ENCODE measurements at regions not wholly inside any gene's neighbourhood (a gene's known extent, or its start where the extent isn't known, plus 50 kb on each side); places are given as distances from the start of the nearest gene placed in this dataset.
A peak's percentile ranks its signal among the peaks of the same experiment; 100 is the strongest.

GRCh38 chr2:212712991-212713390 is 174.4 kb upstream of the ERBB4 start:
- H4K20me1 ChIP-seq (ENCODE audit: control insufficient read depth, insufficient read depth): no peaks in the 10 kb centered on the region
- WGBS (ENCODE audit: insufficient coverage, insufficient replicate concordance, low lambda C conversion rate, missing lambda C conversion rate): 50% methylated on average over 1 of the region's 1 CpG
- no peak for ATAC-seq
- intact Hi-C loops (cut with micrococcal nuclease; ENCODE audit: unreplicated experiment) (no loop called here), in situ Hi-C loops (cut with MboI) (no loop called here)
- no peak overlapping the region for H3K4me3 ChIP-seq
- ChIA-PET CTCF (interaction anchor here (1.2 kb wide), 1 partner anchor 29 kb away, joined by 4 read pairs; no protein-coding TSS in a partner anchor), RAD21 (ENCODE audit: unreplicated experiment) (no interaction called here), POLR2A (no interaction called here), SMC1A (ENCODE audit: uncharacterized antibody, unreplicated experiment) (no interaction called here)
- no peaks in the 10 kb centered on the region; the same call in 2 of the 3 replicates for H3K9me3 ChIP-seq (replicated peaks; ENCODE audit: control insufficient read depth, insufficient read depth, low read length)
- H3K9ac ChIP-seq (ENCODE audit: control insufficient read depth, insufficient read depth, low read length): no peak overlapping the region
- H3K4me1 ChIP-seq (ENCODE audit: control insufficient read depth, insufficient read depth, low read length): no peaks in the 10 kb centered on the region
- TF ChIP-seq HDGF (IDR thresholded peaks at IDR 0.05) (no peak), PKNOX1 (IDR thresholded peaks at IDR 0.05) (no peak), RAD51 (IDR thresholded peaks at IDR 0.05) (no peak), TCF3 (IDR thresholded peaks at IDR 0.05; ENCODE audit: borderline replicate concordance, insufficient read depth, low read depth, low read length) (no peak), SIN3A (IDR thresholded peaks at IDR 0.05; ENCODE audit: low read depth, low read length) (no peak)
- no peak overlapping the region for H3K4me2 ChIP-seq (ENCODE audit: control insufficient read depth, insufficient read depth)
- H3K36me3 ChIP-seq (ENCODE audit: control insufficient read depth in 2 of 2, insufficient read depth in 2 of 2, low read length in 1 of 2): no peaks in the 10 kb centered on the region
- no peaks in the 10 kb centered on the region for H3K27me3 ChIP-seq (replicated peaks in 1 of 2; ENCODE audit: control insufficient read depth in 2 of 2, insufficient read depth in 2 of 2, low read length in 1 of 2)
- peak; percentile 64 for FAIRE-seq
- no peaks in the 10 kb centered on the region for H3K79me2 ChIP-seq (ENCODE audit: control insufficient read depth, insufficient read depth, low read length)
- no peak overlapping the region for H2AFZ ChIP-seq (ENCODE audit: control insufficient read depth, low read depth, low read length)
- H3K27ac ChIP-seq (ENCODE audit: control insufficient read depth, insufficient read depth): no peak overlapping the region
- no TSS peak for BruUV-seq (replicated peaks)
- no peak for DNase-seq (ENCODE audit: low read depth, low spot score)

GRCh38 chr2:212712466-212712865 is 173.9 kb upstream of the ERBB4 start:
- SMC1A ChIA-PET (ENCODE audit: uncharacterized antibody, unreplicated experiment): no interaction called here
- CTCF ChIA-PET: interaction anchor here (1.0 to 1.2 kb wide), 2 partner anchors 16 to 28 kb away, joined by 3 to 4 read pairs; no protein-coding TSS in a partner anchor
- no TSS peak for BruUV-seq (replicated peaks)
- intact Hi-C loops (cut with micrococcal nuclease; ENCODE audit: unreplicated experiment): no loop called here
- H3K4me1 ChIP-seq (ENCODE audit: control insufficient read depth, insufficient read depth, low read length): no peaks in the 10 kb centered on the region
- FAIRE-seq (no peak), DNase-seq (ENCODE audit: low read depth, low spot score) (no peak), ATAC-seq (peak; percentile 47)
- RAD21 ChIA-PET (ENCODE audit: unreplicated experiment): no interaction called here
- no peak overlapping the region for H2AFZ ChIP-seq (ENCODE audit: control insufficient read depth, low read depth, low read length)
- H3K27me3 ChIP-seq (replicated peaks in 1 of 2; ENCODE audit: control insufficient read depth in 2 of 2, insufficient read depth in 2 of 2, low read length in 1 of 2): no peaks in the 10 kb centered on the region
- no peaks in the 10 kb centered on the region for H3K36me3 ChIP-seq (ENCODE audit: control insufficient read depth in 2 of 2, insufficient read depth in 2 of 2, low read length in 1 of 2)
- no peak overlapping the region for H3K4me3 ChIP-seq
- WGBS (ENCODE audit: insufficient coverage, insufficient replicate concordance, low lambda C conversion rate, missing lambda C conversion rate): 24% methylated on average over 5 of the region's 5 CpGs
- in situ Hi-C loops (cut with MboI): no loop called here
- no peak overlapping the region for H3K9ac ChIP-seq (ENCODE audit: control insufficient read depth, insufficient read depth, low read length)
- no peaks in the 10 kb centered on the region; the same call in 2 of the 3 replicates for H3K9me3 ChIP-seq (replicated peaks; ENCODE audit: control insufficient read depth, insufficient read depth, low read length)
- H3K4me2 ChIP-seq (ENCODE audit: control insufficient read depth, insufficient read depth): no peak overlapping the region
- no peaks in the 10 kb centered on the region for H4K20me1 ChIP-seq (ENCODE audit: control insufficient read depth, insufficient read depth)
- TF ChIP-seq SPI1 (IDR thresholded peaks at IDR 0.05; ENCODE audit: borderline replicate concordance, insufficient read depth, low read depth, low read length): peak; percentile 42; the same call in 1 of the 2 replicates
- no peak for TF ChIP-seq MEF2B (IDR thresholded peaks at IDR 0.05; ENCODE audit: partially characterized antibody, poor library complexity, severe bottlenecking)
- no peak overlapping the region for H3K27ac ChIP-seq (ENCODE audit: control insufficient read depth, insufficient read depth)
- no peaks in the 10 kb centered on the region for H3K79me2 ChIP-seq (ENCODE audit: control insufficient read depth, insufficient read depth, low read length)
- POLR2A ChIA-PET: no interaction called here

All from GM12878 (cell line).